Fibroblast of lung (primary cell): ENCODE measurements at regions not wholly inside any gene's neighbourhood (a gene's known extent, or its start where the extent isn't known, plus 50 kb on each side); places are given as distances from the start of the nearest gene placed in this dataset.

Source experiments
- DNase-seq, 2 donors: peaks; one replicate each; pipeline versions ENCODE4 v3.0.0 to v3.0.0-alpha.2; 2010; ENCODE audit warnings: low read depth in 2 of 2
- H2AFZ ChIP-seq: 2 replicates; pipeline ENCODE4 v1.5.1; 2012; ENCODE audit warnings: low read length, control low read depth, inconsistent platforms
- H3K27ac ChIP-seq: 2 replicates; pipeline ENCODE4 v1.5.1; 2011; ENCODE audit warnings: low read length, control low read depth; ENCODE audit not compliant: insufficient read depth
- H3K27me3 ChIP-seq: 2 replicates; pipeline ENCODE4 v1.5.1; 2011; ENCODE audit warnings: mild to moderate bottlenecking, low read length; ENCODE audit not compliant: control insufficient read depth, insufficient read depth
- H3K36me3 ChIP-seq: 2 replicates; pipeline ENCODE4 v1.5.1; 2011; ENCODE audit warnings: low read length; ENCODE audit not compliant: control insufficient read depth, insufficient read depth
- H3K4me1 ChIP-seq: 2 replicates; pipeline ENCODE4 v1.5.1; 2011; ENCODE audit warnings: low read length; ENCODE audit not compliant: control insufficient read depth, insufficient read depth; ENCODE audit errors: extremely low read depth
- H3K4me2 ChIP-seq: 2 replicates; pipeline ENCODE4 v1.5.1; 2011; ENCODE audit warnings: low read length, control low read depth; ENCODE audit not compliant: insufficient read depth; ENCODE audit errors: extremely low read depth
- H3K4me3 ChIP-seq, 4 experiments: fragments of 200-600 bp in 1 of 4; sonication (generic) in 1 of 4; replicated peaks in 1 of 4; 2 replicates each; pipeline ENCODE4 v1.5.1; 2011 to 2016; ENCODE audit warnings: low read length in 4 of 4, low read depth in 3 of 4, mild to moderate bottlenecking in 3 of 4, control low read depth in 2 of 4, inconsistent platforms in 1 of 4, mixed read lengths in 1 of 4; ENCODE audit not compliant: insufficient read depth in 1 of 4; ENCODE audit errors: control extremely low read depth in 1 of 4
- H3K79me2 ChIP-seq: 2 replicates; pipeline ENCODE4 v1.5.1; 2012; ENCODE audit warnings: mild to moderate bottlenecking, low read length, inconsistent platforms; ENCODE audit not compliant: control insufficient read depth, insufficient read depth
- H3K9ac ChIP-seq: 2 replicates; pipeline ENCODE4 v1.5.1; 2011; ENCODE audit warnings: mild to moderate bottlenecking, low read length, control low read depth; ENCODE audit not compliant: insufficient read depth
- H3K9me3 ChIP-seq: 2 replicates; pipeline ENCODE4 v1.5.1; 2012; ENCODE audit warnings: low read depth, low read length; ENCODE audit not compliant: control insufficient read depth, insufficient read depth
- H4K20me1 ChIP-seq: 2 replicates; pipeline ENCODE4 v1.5.1; 2011; ENCODE audit warnings: low read length; ENCODE audit not compliant: control insufficient read depth, insufficient read depth; ENCODE audit errors: extremely low read depth
- CTCF ChIP-seq, 2 donors: IDR thresholded peaks in 1 of 2; conservative IDR thresholded peaks in 1 of 2; 1 replicate in 1 of 2; 2 replicates in 1 of 2; pipeline ENCODE4 v1.5.1; 2011 to 2012; ENCODE audit warnings: low read length in 2 of 2, control low read depth in 1 of 2, inconsistent platforms in 1 of 2, low read depth in 1 of 2, mild to moderate bottlenecking in 1 of 2
- EZH2 ChIP-seq: IDR thresholded peaks from 2 replicates; pipeline ENCODE4 v1.5.1; 2012; ENCODE audit warnings: low read length, control low read depth, mild to moderate bottlenecking; ENCODE audit errors: missing control alignments

GRCh38 chr9:84141741-84142370 lies 161.3 kb downstream of the RMI1 start:
- no peak overlapping the region for H3K9ac ChIP-seq
- no peaks in the 10 kb centered on the region for H3K4me1 ChIP-seq
- H2AFZ ChIP-seq: no peak overlapping the region
- no peak overlapping the region for H3K27ac ChIP-seq
- H3K9me3 ChIP-seq: no peaks in the 10 kb centered on the region
- no peak for DNase-seq
- no peak overlapping the region for H3K4me3 ChIP-seq
- H4K20me1 ChIP-seq: no peaks in the 10 kb centered on the region
- no peaks in the 10 kb centered on the region for H3K36me3 ChIP-seq
- no peak for TF ChIP-seq EZH2
- no peak for TF ChIP-seq CTCF (conservative IDR thresholded peaks at IDR 0.05 in 1 of 2, IDR thresholded peaks at IDR 0.05 in 1 of 2; ENCODE audit: low read depth in 1 of 2, low read length in 2 of 2)
- H3K27me3 ChIP-seq: peaks cover 29% of the 10 kb centered on the region
- no peaks in the 10 kb centered on the region for H3K79me2 ChIP-seq
- H3K4me2 ChIP-seq: no peak overlapping the region

GRCh38 chr9:84145031-84145430 lies 164.4 kb downstream of the RMI1 start:
- DNase-seq: no peak
- TF ChIP-seq CTCF (conservative IDR thresholded peaks at IDR 0.05 in 1 of 2, IDR thresholded peaks at IDR 0.05 in 1 of 2; ENCODE audit: low read depth in 1 of 2, low read length in 2 of 2): no peak
- no peak for TF ChIP-seq EZH2

GRCh38 chr9:84145780-84146179 lies 165.2 kb downstream of the RMI1 start:
- no peaks in the 10 kb centered on the region for H3K9me3 ChIP-seq
- H3K4me1 ChIP-seq: peaks cover 3% of the 10 kb centered on the region
- H3K36me3 ChIP-seq: no peaks in the 10 kb centered on the region
- no peak overlapping the region for H3K4me3 ChIP-seq
- TF ChIP-seq CTCF (conservative IDR thresholded peaks at IDR 0.05 in 1 of 2, IDR thresholded peaks at IDR 0.05 in 1 of 2; ENCODE audit: low read depth in 1 of 2, low read length in 2 of 2) (no peak), EZH2 (no peak)
- H3K79me2 ChIP-seq: no peaks in the 10 kb centered on the region
- H3K4me2 ChIP-seq: no peak overlapping the region
- H4K20me1 ChIP-seq: no peaks in the 10 kb centered on the region
- DNase-seq: no peak
- H3K27me3 ChIP-seq: peaks cover 8% of the 10 kb centered on the region
- H3K9ac ChIP-seq: no peak overlapping the region
- no peak overlapping the region for H3K27ac ChIP-seq
- no peak overlapping the region for H2AFZ ChIP-seq

More at GRCh38 chr9:84145031-84145430, 164.4 kb downstream of the RMI1 start:
- Histone ChIP-seq H3K79me2 (no peaks in the 10 kb centered on the region), H4K20me1 (no peaks in the 10 kb centered on the region), H3K27me3 (peaks cover 16% of the 10 kb centered on the region), H3K36me3 (no peaks in the 10 kb centered on the region), H3K9me3 (no peaks in the 10 kb centered on the region), H3K4me1 (peaks cover 3% of the 10 kb centered on the region), H3K27ac (no peak overlapping the region), H3K9ac (no peak overlapping the region), H3K4me3 (no peak overlapping the region), H2AFZ (no peak overlapping the region), H3K4me2 (no peak overlapping the region)
